Calu3 (cell line): ENCODE measurements at regions not wholly inside any gene's neighbourhood (a gene's known extent, or its start where the extent isn't known, plus 50 kb on each side); places are given as distances from the start of the nearest gene placed in this dataset.
"Not testable (repeated sequence)": the region's sequence is repeated elsewhere in the genome, so short reads cannot be mapped to it uniquely, and the experiment has no call there.

ENCODE experiments used
- BruUV-seq: library from RNA; stranded (reverse); fragments of 400-500 nt; replicated peaks from 2 replicates; lab custom pipeline; 2021; lab: Mats Ljungman, UMichigan
- CTCF ChIA-PET: fragments of 300-600 bp; sonication (Branson Sonifier 250); formaldehyde crosslinking; loops from one replicate; lab custom pipeline; 2022; ENCODE audit warnings: antibody characterized with exemption; lab: Charles Lee
- DNase-seq: peaks from one replicate; pipeline ENCODE4 v3.0.0; 2022
- H3K27ac Mint-ChIP-seq: one replicate; pipeline ENCODE4 v1.8.0; 2022; ENCODE audit warnings: mixed read lengths; ENCODE audit not compliant: unreplicated experiment
- H3K27me3 Mint-ChIP-seq: one replicate; pipeline ENCODE4 v1.8.0; 2022; ENCODE audit warnings: mixed read lengths; ENCODE audit not compliant: unreplicated experiment
- H3K36me3 Mint-ChIP-seq: one replicate; pipeline ENCODE4 v1.8.0; 2022; ENCODE audit warnings: mild to moderate bottlenecking, moderate library complexity, mixed read lengths; ENCODE audit not compliant: insufficient read depth, unreplicated experiment
- H3K4me1 Mint-ChIP-seq: one replicate; pipeline ENCODE4 v1.8.0; 2022; ENCODE audit warnings: mild to moderate bottlenecking, low read depth, mixed read lengths; ENCODE audit not compliant: unreplicated experiment
- H3K4me3 Mint-ChIP-seq: one replicate; pipeline ENCODE4 v1.8.0; 2022; ENCODE audit warnings: mild to moderate bottlenecking, low read depth, moderate library complexity, mixed read lengths; ENCODE audit not compliant: unreplicated experiment
- H3K9me3 Mint-ChIP-seq: one replicate; pipeline ENCODE4 v1.8.0; 2022; ENCODE audit warnings: low read depth, mixed read lengths; ENCODE audit not compliant: unreplicated experiment
- intact Hi-C: fragments of 100-400 bp; cut with micrococcal nuclease; formaldehyde crosslinking; loops from one replicate; pipeline ENCODE4 v1.10.0; 2022; ENCODE audit not compliant: unreplicated experiment
- TF ChIP-seq, protein P1 (sequence below): fragments of 200-600 bp; IDR thresholded peaks from one replicate; pipeline ENCODE4 v1.8.0; 2022; ENCODE audit warnings: antibody characterized with exemption; ENCODE audit not compliant: unreplicated experiment

DNA sequence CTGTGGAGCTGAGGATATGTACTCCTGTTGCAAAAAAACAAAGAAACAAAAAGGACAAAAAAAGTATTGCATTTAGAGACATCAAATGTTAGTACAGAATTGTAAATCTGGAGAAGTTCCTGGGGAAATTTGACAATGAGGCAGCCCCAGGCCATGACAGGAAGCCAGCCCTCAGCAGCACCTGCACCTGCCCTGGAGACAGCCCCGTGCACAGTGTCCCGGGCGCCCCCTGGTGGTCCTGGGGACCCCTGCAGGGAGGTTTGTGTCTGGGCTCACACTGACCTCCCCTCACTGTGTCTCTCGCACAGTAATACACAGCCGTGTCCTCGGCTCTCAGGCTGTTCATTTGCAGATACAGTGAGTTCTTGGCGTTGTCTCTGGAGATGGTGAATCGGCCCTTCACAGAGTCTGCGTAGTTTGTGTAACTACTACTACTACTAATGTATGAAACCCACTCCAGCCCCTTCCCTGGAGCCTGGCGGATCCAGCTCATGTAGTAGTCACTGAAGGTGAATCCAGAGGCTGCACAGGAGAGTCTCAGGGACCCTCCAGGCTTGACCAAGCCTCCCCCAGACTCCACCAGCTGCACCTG, 590.1 kb downstream of the TMEM121 start:
- H3K4me1 Mint-ChIP-seq, intact Hi-C loops, BruUV-seq, H3K27ac Mint-ChIP-seq, H3K9me3 Mint-ChIP-seq, DNase-seq, H3K4me3 Mint-ChIP-seq, H3K36me3 Mint-ChIP-seq: not testable (repeated sequence)
- TF ChIP-seq, protein P1, sequence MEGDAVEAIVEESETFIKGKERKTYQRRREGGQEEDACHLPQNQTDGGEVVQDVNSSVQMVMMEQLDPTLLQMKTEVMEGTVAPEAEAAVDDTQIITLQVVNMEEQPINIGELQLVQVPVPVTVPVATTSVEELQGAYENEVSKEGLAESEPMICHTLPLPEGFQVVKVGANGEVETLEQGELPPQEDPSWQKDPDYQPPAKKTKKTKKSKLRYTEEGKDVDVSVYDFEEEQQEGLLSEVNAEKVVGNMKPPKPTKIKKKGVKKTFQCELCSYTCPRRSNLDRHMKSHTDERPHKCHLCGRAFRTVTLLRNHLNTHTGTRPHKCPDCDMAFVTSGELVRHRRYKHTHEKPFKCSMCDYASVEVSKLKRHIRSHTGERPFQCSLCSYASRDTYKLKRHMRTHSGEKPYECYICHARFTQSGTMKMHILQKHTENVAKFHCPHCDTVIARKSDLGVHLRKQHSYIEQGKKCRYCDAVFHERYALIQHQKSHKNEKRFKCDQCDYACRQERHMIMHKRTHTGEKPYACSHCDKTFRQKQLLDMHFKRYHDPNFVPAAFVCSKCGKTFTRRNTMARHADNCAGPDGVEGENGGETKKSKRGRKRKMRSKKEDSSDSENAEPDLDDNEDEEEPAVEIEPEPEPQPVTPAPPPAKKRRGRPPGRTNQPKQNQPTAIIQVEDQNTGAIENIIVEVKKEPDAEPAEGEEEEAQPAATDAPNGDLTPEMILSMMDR: peak; percentile 35
- CTCF ChIA-PET: interaction anchor here (0.6 kb wide), 1 partner anchor 422 kb away, joined by 4 read pairs; no protein-coding TSS in a partner anchor
- peaks cover 58% of the 10 kb centered on the region for H3K27me3 Mint-ChIP-seq

DNA sequence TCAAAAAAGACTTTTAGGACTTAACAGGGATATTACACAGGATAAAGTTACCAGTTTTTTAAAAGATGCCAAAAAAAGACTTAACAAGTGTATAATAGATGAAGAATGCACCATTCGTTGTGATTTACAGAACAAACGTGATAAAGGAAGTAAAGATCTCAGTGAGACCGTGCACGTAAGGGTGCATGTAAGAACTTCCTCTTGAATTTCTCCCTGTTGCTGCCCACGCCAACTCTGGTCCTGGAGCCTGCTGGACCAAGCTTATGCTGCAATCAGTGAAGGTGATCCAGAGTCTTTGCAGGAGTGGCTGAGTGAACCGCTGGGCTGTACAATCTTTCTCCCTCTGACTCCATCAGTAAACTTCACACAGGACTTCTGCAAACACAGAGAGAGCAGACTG, 593.7 kb downstream of the TMEM121 start:
- Mint-ChIP-seq H3K4me3 (no peak overlapping the region), H3K27me3 (peaks cover 82% of the 10 kb centered on the region), H3K9me3 (no peaks in the 10 kb centered on the region), H3K27ac (no peak overlapping the region), H3K36me3 (no peaks in the 10 kb centered on the region), H3K4me1 (no peaks in the 10 kb centered on the region)
- TF ChIP-seq, protein P1: no peak
- intact Hi-C loops: no loop called here
- no peak for DNase-seq
- BruUV-seq: no TSS peak
- CTCF ChIA-PET: no interaction called here

DNA sequence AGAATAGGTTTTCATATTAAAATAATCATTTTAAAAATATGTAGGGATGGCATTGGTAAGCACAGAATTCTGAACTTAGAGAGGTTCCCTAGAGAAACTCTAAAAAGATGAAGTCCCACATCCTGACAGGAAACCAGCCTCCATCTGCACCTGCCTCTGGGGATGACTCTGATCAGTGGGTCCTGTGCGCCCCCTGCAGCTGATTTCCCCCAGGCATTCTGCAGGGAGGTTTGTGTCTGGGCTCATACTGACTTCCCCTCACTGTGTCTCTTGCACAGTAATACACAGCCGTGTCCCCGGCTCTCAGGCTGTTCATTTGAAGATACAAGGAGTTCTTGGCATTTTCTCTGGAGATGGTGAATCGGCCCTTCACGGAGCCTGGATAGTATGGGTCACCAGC, 602.9 kb downstream of the TMEM121 start:
- H3K36me3 Mint-ChIP-seq: no peaks in the 10 kb centered on the region
- peaks cover 93% of the 10 kb centered on the region for H3K27me3 Mint-ChIP-seq
- H3K27ac Mint-ChIP-seq: no peak overlapping the region
- BruUV-seq: no TSS peak
- no peak overlapping the region for H3K4me3 Mint-ChIP-seq
- no peaks in the 10 kb centered on the region for H3K9me3 Mint-ChIP-seq
- intact Hi-C loops: no loop called here
- DNase-seq: no peak
- no peaks in the 10 kb centered on the region for H3K4me1 Mint-ChIP-seq
- TF ChIP-seq, protein P1: no peak
- CTCF ChIA-PET: no interaction called here

DNA sequence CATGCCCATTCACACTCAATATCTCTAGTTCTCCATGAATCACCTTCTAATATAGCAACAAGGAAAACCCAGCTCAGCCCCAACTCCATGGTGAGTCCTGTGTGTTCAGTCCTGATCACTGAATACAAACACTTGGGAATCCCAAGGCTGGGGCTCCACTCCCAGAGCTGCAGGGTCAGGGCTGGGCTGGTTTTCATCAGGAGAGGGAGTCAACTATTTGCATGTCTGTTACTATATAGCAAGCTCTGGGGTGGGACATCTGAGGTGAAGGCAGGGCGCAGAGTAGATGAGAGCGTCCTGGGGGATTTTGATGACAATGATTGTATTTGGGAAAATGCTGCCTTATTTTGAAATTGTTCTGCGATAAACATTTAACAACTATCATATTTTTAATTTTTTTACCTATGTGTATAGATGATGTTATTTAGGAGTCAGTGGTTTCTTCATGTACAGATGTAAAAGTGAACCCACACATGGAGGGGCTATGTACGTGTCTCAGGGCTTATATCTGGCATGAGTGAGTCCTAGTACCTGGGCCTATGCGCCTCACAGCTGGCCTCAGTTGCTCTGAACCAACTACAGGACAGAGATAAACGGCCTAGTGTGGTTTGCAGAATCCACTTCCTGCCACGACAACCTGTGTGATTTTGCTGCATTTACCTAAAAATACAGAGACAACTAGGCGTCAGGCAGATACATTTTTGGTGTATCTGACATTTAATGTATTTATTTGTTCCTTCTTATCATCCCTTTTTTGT, 603.7 kb downstream of the TMEM121 start:
- H3K4me3 Mint-ChIP-seq, H3K9me3 Mint-ChIP-seq, H3K4me1 Mint-ChIP-seq, intact Hi-C loops, BruUV-seq, CTCF ChIA-PET, H3K27ac Mint-ChIP-seq, DNase-seq, H3K36me3 Mint-ChIP-seq: not testable (repeated sequence)
- peaks cover 93% of the 10 kb centered on the region for H3K27me3 Mint-ChIP-seq

DNA sequence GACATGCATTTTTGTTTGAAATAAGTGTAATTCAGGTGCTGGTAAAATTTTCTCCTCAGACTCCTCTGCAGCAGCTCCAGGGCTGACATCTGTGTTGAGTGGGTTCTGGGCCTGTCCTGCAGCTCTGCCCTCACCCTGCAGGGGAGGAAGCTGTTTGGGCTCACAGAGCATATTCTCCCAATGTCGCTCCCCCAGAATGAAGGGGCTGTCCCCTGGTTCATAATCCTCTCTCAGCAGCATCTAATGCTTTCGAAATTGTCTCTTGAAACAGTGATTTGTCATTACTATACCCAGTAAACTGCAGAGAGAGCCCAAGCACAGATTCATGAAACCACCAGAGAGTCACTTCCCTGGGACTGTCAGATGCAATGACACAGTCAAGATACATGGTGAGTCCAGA, 606.7 kb downstream of the TMEM121 start:
- H3K4me3 Mint-ChIP-seq, CTCF ChIA-PET, DNase-seq, H3K36me3 Mint-ChIP-seq, H3K27ac Mint-ChIP-seq, H3K9me3 Mint-ChIP-seq, H3K4me1 Mint-ChIP-seq, BruUV-seq, intact Hi-C loops: not testable (repeated sequence)
- peaks cover 63% of the 10 kb centered on the region for H3K27me3 Mint-ChIP-seq
